H9 (cell line): ENCODE measurements at regions not wholly inside any gene's neighbourhood (a gene's known extent, or its start where the extent isn't known, plus 50 kb on each side); places are given as distances from the start of the nearest gene placed in this dataset.

Source experiments
- DNase-seq: peaks from one replicate; pipeline ENCODE4 v3.0.0-alpha.2; 2017
- H2AFZ ChIP-seq: one replicate; pipeline ENCODE4 v1.6.1; 2013; ENCODE audit warnings: mild to moderate bottlenecking, low read length, control low read depth, moderate library complexity
- H2AK5ac ChIP-seq: 2 replicates; pipeline ENCODE4 v1.6.1; 2013; ENCODE audit warnings: low read length, control low read depth, mixed read lengths; ENCODE audit not compliant: insufficient read length
- H2BK120ac ChIP-seq: one replicate; pipeline ENCODE4 v1.6.1; 2013; ENCODE audit warnings: low read depth, mild to moderate bottlenecking, low read length, control low read depth, inconsistent platforms; ENCODE audit not compliant: poor library complexity, severe bottlenecking
- H2BK12ac ChIP-seq: 2 replicates; pipeline ENCODE4 v1.6.1; 2013; ENCODE audit warnings: low read length, control low read depth, mixed read lengths, low read depth; ENCODE audit not compliant: insufficient read length
- H2BK15ac ChIP-seq: 2 replicates; pipeline ENCODE4 v1.6.1; 2013; ENCODE audit warnings: low read depth, low read length, control low read depth
- H2BK20ac ChIP-seq: one replicate; pipeline ENCODE4 v1.6.1; 2013; ENCODE audit warnings: low read depth, mild to moderate bottlenecking, low read length, control low read depth, inconsistent platforms; ENCODE audit not compliant: poor library complexity, severe bottlenecking
- H2BK5ac ChIP-seq: 2 replicates; pipeline ENCODE4 v1.6.1; 2013; ENCODE audit warnings: low read length, control low read depth, mixed read lengths; ENCODE audit not compliant: insufficient read length
- H3K14ac ChIP-seq: 2 replicates; pipeline ENCODE4 v1.6.1; 2013; ENCODE audit warnings: low read length, control low read depth; ENCODE audit not compliant: insufficient read depth
- H3K18ac ChIP-seq: 2 replicates; pipeline ENCODE4 v1.6.1; 2013; ENCODE audit warnings: low read depth, mild to moderate bottlenecking, mixed read lengths, low read length, control low read depth; ENCODE audit not compliant: insufficient read length
- H3K23ac ChIP-seq: 2 replicates; pipeline ENCODE4 v1.6.1; 2013; ENCODE audit warnings: low read length, control low read depth, mixed read lengths, low read depth; ENCODE audit not compliant: insufficient read length
- H3K23me2 ChIP-seq: 2 replicates; pipeline ENCODE4 v1.6.1; 2013; ENCODE audit warnings: low read depth, mild to moderate bottlenecking, mixed read lengths, low read length, control low read depth; ENCODE audit not compliant: insufficient read length, poor library complexity, severe bottlenecking
- H3K27ac ChIP-seq: 2 replicates; pipeline ENCODE4 v1.5.1; 2013; ENCODE audit warnings: low read length, control low read depth, mixed read lengths, low read depth; ENCODE audit not compliant: insufficient read length
- H3K27me3 ChIP-seq: 2 replicates; pipeline ENCODE4 v1.6.1; 2013; ENCODE audit warnings: low read length, control low read depth, inconsistent platforms; ENCODE audit not compliant: insufficient read depth
- H3K4ac ChIP-seq: 2 replicates; pipeline ENCODE4 v1.6.1; 2013; ENCODE audit warnings: low read depth, mild to moderate bottlenecking, control low read depth, inconsistent platforms, low read length, moderate library complexity
- H3K4me1 ChIP-seq: 2 replicates; pipeline ENCODE4 v1.6.1; 2013; ENCODE audit warnings: low read length, control low read depth, inconsistent platforms; ENCODE audit not compliant: insufficient read depth
- H3K4me2 ChIP-seq: 2 replicates; pipeline ENCODE4 v1.6.1; 2013; ENCODE audit warnings: low read length, control low read depth, mixed read lengths; ENCODE audit not compliant: insufficient read length, insufficient read depth
- H3K56ac ChIP-seq: 2 replicates; pipeline ENCODE4 v1.6.1; 2013; ENCODE audit warnings: low read depth, mild to moderate bottlenecking, mixed read lengths, low read length, control low read depth; ENCODE audit not compliant: insufficient read length
- H3K79me1 ChIP-seq: 2 replicates; pipeline ENCODE4 v1.6.1; 2013; ENCODE audit warnings: low read depth, mild to moderate bottlenecking, moderate library complexity, low read length, control low read depth, inconsistent platforms; ENCODE audit not compliant: insufficient read depth, poor library complexity, severe bottlenecking
- H3K79me2 ChIP-seq: 2 replicates; pipeline ENCODE4 v1.6.1; 2013; ENCODE audit warnings: low read length, control low read depth, inconsistent platforms; ENCODE audit not compliant: insufficient read depth
- H3K9ac ChIP-seq: 2 replicates; pipeline ENCODE4 v1.6.1; 2013; ENCODE audit warnings: low read length, control low read depth, mixed read lengths; ENCODE audit not compliant: insufficient read length; ENCODE audit errors: extremely low read depth
- H3K9me3 ChIP-seq: one replicate; pipeline ENCODE4 v1.6.1; 2013; ENCODE audit warnings: low read depth, low read length, inconsistent platforms; ENCODE audit not compliant: control insufficient read depth
- H3T11ph ChIP-seq: one replicate; pipeline ENCODE4 v1.6.1; 2013; ENCODE audit warnings: mild to moderate bottlenecking, low read length, control low read depth, inconsistent platforms
- H4K20me1 ChIP-seq: one replicate; pipeline ENCODE4 v1.6.1; 2013; ENCODE audit not compliant: control insufficient read depth, insufficient read length, insufficient read depth
- H4K5ac ChIP-seq: 2 replicates; pipeline ENCODE4 v1.6.1; 2013; ENCODE audit warnings: low read depth, mild to moderate bottlenecking, mixed read lengths, low read length, control low read depth; ENCODE audit not compliant: insufficient read length
- H4K8ac ChIP-seq: replicated peaks from 2 replicates; pipeline ENCODE4 v1.6.1; 2013; ENCODE audit warnings: low read length, control low read depth, mixed read lengths, low read depth; ENCODE audit not compliant: insufficient read length
- H4K91ac ChIP-seq: 2 replicates; pipeline ENCODE4 v1.6.1; 2013; ENCODE audit warnings: low read depth, mild to moderate bottlenecking, moderate library complexity, mixed read lengths, low read length, control low read depth; ENCODE audit not compliant: insufficient read length
- H3K27ac Mint-ChIP-seq, 3 experiments: 2 replicates in 2 of 3; 3 replicates in 1 of 3; pipeline ENCODE4 v1.8.0; 2020 to 2021; ENCODE audit warnings: mixed read lengths in 3 of 3, mild to moderate bottlenecking in 1 of 3, moderate library complexity in 1 of 3
- H3K27me3 Mint-ChIP-seq: 2 replicates; pipeline ENCODE4 v1.8.0; 2021; ENCODE audit warnings: low read depth, mild to moderate bottlenecking, moderate library complexity, mixed read lengths
- H3K36me3 Mint-ChIP-seq, 3 experiments: 2 replicates in 2 of 3; 3 replicates in 1 of 3; pipeline ENCODE4 v1.8.0; 2020 to 2021; ENCODE audit warnings: low read depth in 3 of 3, mixed read lengths in 3 of 3; ENCODE audit not compliant: insufficient read depth in 1 of 3
- H3K4me1 Mint-ChIP-seq, 2 experiments: 2 replicates each; pipeline ENCODE4 v1.8.0; 2020; ENCODE audit warnings: mixed read lengths in 2 of 2
- H3K4me3 Mint-ChIP-seq, 2 experiments: 2 replicates in 1 of 2; 3 replicates in 1 of 2; pipeline ENCODE4 v1.8.0; 2020 to 2021; ENCODE audit warnings: mild to moderate bottlenecking in 2 of 2, mixed read lengths in 2 of 2, moderate library complexity in 1 of 2
- H3K9me3 Mint-ChIP-seq, 2 experiments: 2 replicates in 1 of 2; 3 replicates in 1 of 2; pipeline ENCODE4 v1.8.0; 2020; ENCODE audit warnings: mild to moderate bottlenecking in 2 of 2, mixed read lengths in 2 of 2, moderate library complexity in 1 of 2
- WGBS: extraction: QIAGEN DNeasy Blood & Tissue Kit; methylation state at CpG from one replicate; pipeline ENCODE4 v1.1.7; 2013; ENCODE audit warnings: missing lambda C conversion rate, low lambda C conversion rate, mixed read lengths; ENCODE audit not compliant: insufficient read length; ENCODE audit errors: extremely low coverage; 5-methylcytosine and 5-hydroxymethylcytosine counted together
- TF ChIP-seq, protein P1 (sequence below): fragments of 200-600 bp; sonication (generic); conservative IDR thresholded peaks from 3 replicates; pipeline ENCODE4 v1.8.0; 2021; ENCODE audit warnings: antibody characterized with exemption, mild to moderate bottlenecking

DNA sequence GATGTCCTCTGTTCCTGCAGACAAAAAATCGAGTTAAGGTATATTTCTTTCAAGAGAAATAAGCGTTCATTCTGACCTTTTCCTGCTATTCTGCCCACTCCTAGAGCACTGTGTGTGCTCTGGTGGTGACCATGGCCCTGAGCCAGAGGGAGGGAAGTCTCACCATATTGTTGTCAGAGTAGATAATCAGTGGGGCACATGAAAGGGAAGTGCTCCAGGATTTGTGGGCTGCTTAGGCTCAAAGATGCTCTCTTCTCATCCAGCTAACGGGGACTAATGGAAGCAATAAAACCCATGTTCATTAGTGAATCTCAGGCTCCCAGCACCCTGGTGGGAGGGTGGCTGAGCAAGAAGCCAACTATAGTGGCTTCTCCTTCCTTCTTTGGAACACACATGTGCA is 70.7 kb upstream of the EOMES start:
- Histone ChIP-seq H3K4ac (no peak overlapping the region), H3K9me3 (no peaks in the 10 kb centered on the region), H3K23me2 (no peaks in the 10 kb centered on the region), H3K79me2 (no peaks in the 10 kb centered on the region), H2BK20ac (no peak overlapping the region), H3K4me2 (no peak overlapping the region), H3K56ac (no peak overlapping the region), H2AFZ (no peak overlapping the region), H4K8ac (no peak overlapping the region), H3K27ac (no peak overlapping the region), H3K79me1 (no peaks in the 10 kb centered on the region), H2BK12ac (no peak overlapping the region), H2BK120ac (no peak overlapping the region), H3K14ac (no peak overlapping the region), H2AK5ac (no peak overlapping the region), H4K5ac (no peak overlapping the region), H2BK5ac (no peak overlapping the region), H3K9ac (no peak overlapping the region), H3K23ac (no peak overlapping the region), H3K18ac (no peak overlapping the region), H3K4me1 (no peaks in the 10 kb centered on the region), H3K27me3 (no peaks in the 10 kb centered on the region), H2BK15ac (no peak overlapping the region), H4K20me1 (no peaks in the 10 kb centered on the region), H4K91ac (no peak overlapping the region), H3T11ph (no peak overlapping the region)
- DNase-seq = no peak
- Mint-ChIP-seq H3K36me3 (no peaks in the 10 kb centered on the region), H3K9me3 (no peaks in the 10 kb centered on the region), H3K27me3 (peaks cover 1% of the 10 kb centered on the region; the same call in 1 of the 2 replicates), H3K27ac (no peak overlapping the region), H3K4me1 (no peaks in the 10 kb centered on the region), H3K4me3 (no peak overlapping the region)
- TF ChIP-seq, protein P1, sequence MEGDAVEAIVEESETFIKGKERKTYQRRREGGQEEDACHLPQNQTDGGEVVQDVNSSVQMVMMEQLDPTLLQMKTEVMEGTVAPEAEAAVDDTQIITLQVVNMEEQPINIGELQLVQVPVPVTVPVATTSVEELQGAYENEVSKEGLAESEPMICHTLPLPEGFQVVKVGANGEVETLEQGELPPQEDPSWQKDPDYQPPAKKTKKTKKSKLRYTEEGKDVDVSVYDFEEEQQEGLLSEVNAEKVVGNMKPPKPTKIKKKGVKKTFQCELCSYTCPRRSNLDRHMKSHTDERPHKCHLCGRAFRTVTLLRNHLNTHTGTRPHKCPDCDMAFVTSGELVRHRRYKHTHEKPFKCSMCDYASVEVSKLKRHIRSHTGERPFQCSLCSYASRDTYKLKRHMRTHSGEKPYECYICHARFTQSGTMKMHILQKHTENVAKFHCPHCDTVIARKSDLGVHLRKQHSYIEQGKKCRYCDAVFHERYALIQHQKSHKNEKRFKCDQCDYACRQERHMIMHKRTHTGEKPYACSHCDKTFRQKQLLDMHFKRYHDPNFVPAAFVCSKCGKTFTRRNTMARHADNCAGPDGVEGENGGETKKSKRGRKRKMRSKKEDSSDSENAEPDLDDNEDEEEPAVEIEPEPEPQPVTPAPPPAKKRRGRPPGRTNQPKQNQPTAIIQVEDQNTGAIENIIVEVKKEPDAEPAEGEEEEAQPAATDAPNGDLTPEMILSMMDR = no peak
- no CpG with 5 or more reads among the region's 3 CpGs for WGBS
